DND-41 (cell line): ENCODE measurements at regions not wholly inside any gene's neighbourhood (a gene's known extent, or its start where the extent isn't known, plus 50 kb on each side); places are given as distances from the start of the nearest gene placed in this dataset.
A peak's percentile ranks its signal among the peaks of the same experiment; 100 is the strongest.

Experiments used
- ATAC-seq: fragments of 200-7000 bp; cut with Tn5 transposase; 3 replicates; pipeline ENCODE4 v1.9.1; 2021; ENCODE audit warnings: low read depth; ENCODE audit not compliant: insufficient read depth
- DNase-seq: peaks from one replicate; pipeline ENCODE4 v3.0.0-alpha.2; 2020
- H2AFZ ChIP-seq: 2 replicates; pipeline ENCODE4 v1.6.0; 2012; ENCODE audit warnings: low read depth, low read length
- H3K27ac ChIP-seq: 2 replicates; pipeline ENCODE4 v1.5.1; 2012; ENCODE audit warnings: low read length, inconsistent platforms
- H3K27me3 ChIP-seq: fragments of 200-600 bp; sonication (generic); 2 replicates; pipeline ENCODE4 v1.6.0; 2012; ENCODE audit warnings: low read length, mild to moderate bottlenecking, inconsistent platforms; ENCODE audit not compliant: insufficient read depth, poor library complexity
- H3K36me3 ChIP-seq: 2 replicates; pipeline ENCODE4 v1.5.1; 2012; ENCODE audit warnings: low read length, inconsistent platforms; ENCODE audit not compliant: insufficient read depth
- H3K4me1 ChIP-seq: 2 replicates; pipeline ENCODE4 v1.5.1; 2012; ENCODE audit warnings: mild to moderate bottlenecking, low read length; ENCODE audit not compliant: insufficient read depth
- H3K4me2 ChIP-seq: 2 replicates; pipeline ENCODE4 v1.6.0; 2012; ENCODE audit warnings: mild to moderate bottlenecking, moderate library complexity, low read length, inconsistent platforms; ENCODE audit not compliant: insufficient read depth
- H3K4me3 ChIP-seq, 2 experiments: fragments of 200-600 bp in 1 of 2; shearing (Covaris generic) in 1 of 2; 2 replicates each; pipeline ENCODE4 v1.5.1; 2012 to 2016; ENCODE audit warnings: inconsistent platforms in 2 of 2, low read length in 2 of 2, mild to moderate bottlenecking in 2 of 2, low read depth in 1 of 2, moderate library complexity in 1 of 2
- H3K79me2 ChIP-seq: 2 replicates; pipeline ENCODE4 v1.6.0; 2012; ENCODE audit warnings: low read length, inconsistent platforms; ENCODE audit not compliant: insufficient read depth
- H3K9ac ChIP-seq: 2 replicates; pipeline ENCODE4 v1.6.0; 2012; ENCODE audit warnings: low read depth, mild to moderate bottlenecking, inconsistent platforms, low read length, moderate library complexity
- H3K9me3 ChIP-seq: 2 replicates; pipeline ENCODE4 v1.5.1; 2012; ENCODE audit warnings: low read length, moderate library complexity, mild to moderate bottlenecking, inconsistent platforms; ENCODE audit not compliant: insufficient read depth, severe bottlenecking
- H4K20me1 ChIP-seq: 2 replicates; pipeline ENCODE4 v1.6.0; 2012; ENCODE audit warnings: low read length; ENCODE audit not compliant: insufficient read depth
- EZH2 ChIP-seq: IDR thresholded peaks from 3 replicates; pipeline ENCODE4 v1.6.1; 2012; ENCODE audit warnings: borderline replicate concordance, low read depth, mild to moderate bottlenecking, moderate library complexity, low read length, inconsistent platforms; ENCODE audit not compliant: severe bottlenecking
- TF ChIP-seq, protein P1 (sequence below): IDR thresholded peaks from 2 replicates; pipeline ENCODE4 v1.5.1; 2012; ENCODE audit warnings: borderline replicate concordance, low read length, moderate library complexity, mild to moderate bottlenecking; ENCODE audit not compliant: poor library complexity, severe bottlenecking; ENCODE audit errors: extremely low read depth

DNA sequence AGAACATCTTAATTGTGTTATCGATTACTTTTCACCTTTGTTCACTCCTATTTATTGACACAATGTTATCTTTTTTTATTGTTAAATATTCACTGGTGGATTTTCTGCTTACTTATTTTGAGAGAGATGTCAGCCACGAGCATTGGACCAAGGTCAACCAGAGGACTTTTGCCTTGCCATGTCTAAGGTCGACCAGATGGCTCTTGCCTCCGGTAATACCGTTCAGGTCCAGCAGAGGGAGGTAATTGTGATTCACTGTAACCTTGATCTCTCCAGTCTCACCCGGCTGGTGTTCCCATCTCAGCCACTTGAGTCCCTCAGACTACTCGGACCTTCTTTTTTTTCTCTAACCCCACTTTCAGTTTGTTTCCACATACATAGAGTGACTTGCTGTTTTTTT is 1438.1 kb downstream of the UQCRFS1 start:
- peaks cover 22% of the 10 kb centered on the region for H3K9me3 ChIP-seq
- no peaks in the 10 kb centered on the region for H3K27me3 ChIP-seq
- H2AFZ ChIP-seq = no peak overlapping the region
- 0 out of 3 replicates have a peak, but pooled peaks have one; percentile 44 for ATAC-seq
- H3K4me1 ChIP-seq = no peaks in the 10 kb centered on the region
- no peak overlapping the region for H3K27ac ChIP-seq
- peaks cover 13% of the 10 kb centered on the region for H3K36me3 ChIP-seq
- H3K9ac ChIP-seq = no peak overlapping the region
- no peak overlapping the region for H3K4me2 ChIP-seq
- TF ChIP-seq, protein P1, sequence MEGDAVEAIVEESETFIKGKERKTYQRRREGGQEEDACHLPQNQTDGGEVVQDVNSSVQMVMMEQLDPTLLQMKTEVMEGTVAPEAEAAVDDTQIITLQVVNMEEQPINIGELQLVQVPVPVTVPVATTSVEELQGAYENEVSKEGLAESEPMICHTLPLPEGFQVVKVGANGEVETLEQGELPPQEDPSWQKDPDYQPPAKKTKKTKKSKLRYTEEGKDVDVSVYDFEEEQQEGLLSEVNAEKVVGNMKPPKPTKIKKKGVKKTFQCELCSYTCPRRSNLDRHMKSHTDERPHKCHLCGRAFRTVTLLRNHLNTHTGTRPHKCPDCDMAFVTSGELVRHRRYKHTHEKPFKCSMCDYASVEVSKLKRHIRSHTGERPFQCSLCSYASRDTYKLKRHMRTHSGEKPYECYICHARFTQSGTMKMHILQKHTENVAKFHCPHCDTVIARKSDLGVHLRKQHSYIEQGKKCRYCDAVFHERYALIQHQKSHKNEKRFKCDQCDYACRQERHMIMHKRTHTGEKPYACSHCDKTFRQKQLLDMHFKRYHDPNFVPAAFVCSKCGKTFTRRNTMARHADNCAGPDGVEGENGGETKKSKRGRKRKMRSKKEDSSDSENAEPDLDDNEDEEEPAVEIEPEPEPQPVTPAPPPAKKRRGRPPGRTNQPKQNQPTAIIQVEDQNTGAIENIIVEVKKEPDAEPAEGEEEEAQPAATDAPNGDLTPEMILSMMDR = peak; percentile 58
- no peak for TF ChIP-seq EZH2
- no peaks in the 10 kb centered on the region for H4K20me1 ChIP-seq
- DNase-seq = peak; percentile 43
- H3K4me3 ChIP-seq = no peak overlapping the region
- H3K79me2 ChIP-seq = no peaks in the 10 kb centered on the region

DNA sequence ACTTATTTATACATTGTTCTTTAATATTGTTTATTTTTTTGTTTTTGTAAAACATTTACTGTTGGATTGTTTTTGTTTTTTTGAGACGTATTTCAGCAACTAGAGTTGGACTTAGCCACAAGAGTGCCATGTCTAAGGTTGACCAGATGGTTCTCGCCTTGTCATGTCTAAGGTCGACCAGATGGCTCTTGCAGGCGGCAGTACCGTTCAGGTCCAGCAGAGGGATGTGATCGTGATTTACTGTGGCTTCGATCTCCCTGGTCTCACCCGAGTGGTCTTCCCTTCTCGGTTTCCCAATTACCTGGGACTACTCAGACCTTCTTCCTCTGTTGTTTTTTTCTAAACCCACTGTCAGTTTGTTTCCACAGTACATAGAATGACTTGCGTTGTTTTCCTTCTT is 1438.6 kb downstream of the UQCRFS1 start:
- H3K4me2 ChIP-seq = no peak overlapping the region
- no peak overlapping the region for H3K27ac ChIP-seq
- peaks cover 13% of the 10 kb centered on the region for H3K36me3 ChIP-seq
- ATAC-seq = no peak
- no peak overlapping the region for H3K4me3 ChIP-seq
- no peak overlapping the region for H2AFZ ChIP-seq
- peaks cover 22% of the 10 kb centered on the region for H3K9me3 ChIP-seq
- H3K27me3 ChIP-seq = no peaks in the 10 kb centered on the region
- no peaks in the 10 kb centered on the region for H4K20me1 ChIP-seq
- DNase-seq = peak; percentile 20
- no peak overlapping the region for H3K9ac ChIP-seq
- TF ChIP-seq, protein P1 = peak; percentile 54
- TF ChIP-seq EZH2 = no peak
- H3K4me1 ChIP-seq = no peaks in the 10 kb centered on the region
- no peaks in the 10 kb centered on the region for H3K79me2 ChIP-seq

DNA sequence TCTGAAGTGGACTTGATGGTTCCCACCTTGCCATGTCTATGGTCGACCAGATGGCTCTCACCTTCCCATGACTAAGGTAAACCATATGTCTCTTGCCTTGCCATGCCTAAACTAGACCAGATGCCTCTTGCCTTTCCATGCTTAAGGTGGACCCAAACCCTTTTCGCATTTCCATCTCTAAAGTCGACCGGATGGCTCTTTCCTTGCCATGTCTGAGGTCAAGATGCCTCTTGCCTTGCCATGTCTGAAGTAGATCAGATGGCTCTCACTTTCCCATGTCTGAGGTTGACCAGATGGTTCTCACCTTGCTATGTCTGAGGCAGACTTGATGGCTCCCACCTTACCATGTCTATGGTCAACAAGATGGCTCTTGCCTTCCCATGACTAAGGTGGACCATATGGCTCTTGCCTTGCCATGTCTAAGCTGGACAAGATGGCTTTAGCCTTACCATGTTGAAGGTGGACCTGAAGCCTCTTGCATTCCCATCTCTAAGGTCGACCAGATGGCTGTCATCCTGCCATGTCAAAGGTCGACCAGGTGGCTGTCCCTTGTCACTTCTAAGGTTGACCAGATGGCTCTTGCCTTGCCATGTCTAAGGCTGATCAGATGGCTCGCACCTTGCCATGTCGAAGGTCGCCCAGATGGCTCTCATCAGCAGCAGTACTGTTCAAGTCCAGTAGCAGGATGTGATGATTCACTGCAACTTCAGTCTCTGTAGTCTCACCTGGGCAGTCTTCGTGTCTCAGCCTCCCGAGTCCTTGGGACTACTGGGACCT is 1439.4 kb downstream of the UQCRFS1 start:
- ATAC-seq (no peak), DNase-seq (no peak)
- Histone ChIP-seq H3K4me3 (no peak overlapping the region), H3K36me3 (peaks cover 13% of the 10 kb centered on the region), H3K79me2 (no peaks in the 10 kb centered on the region), H3K27me3 (no peaks in the 10 kb centered on the region), H3K9me3 (peaks cover 26% of the 10 kb centered on the region), H3K4me1 (no peaks in the 10 kb centered on the region), H4K20me1 (no peaks in the 10 kb centered on the region), H3K9ac (no peak overlapping the region), H3K27ac (no peak overlapping the region), H2AFZ (no peak overlapping the region), H3K4me2 (no peak overlapping the region)
- TF ChIP-seq, protein P1 = no peak
- TF ChIP-seq EZH2 = no peak
